PC-9 (cell line): ENCODE measurements at regions not wholly inside any gene's neighbourhood (a gene's known extent, or its start where the extent isn't known, plus 50 kb on each side); places are given as distances from the start of the nearest gene placed in this dataset.
"Not testable (repeated sequence)": the region's sequence is repeated elsewhere in the genome, so short reads cannot be mapped to it uniquely, and the experiment has no call there.

Experiments
- BruUV-seq: library from RNA; stranded (reverse); fragments of 400-500 nt; replicated peaks from 2 replicates; lab custom pipeline; 2021; lab: Mats Ljungman, UMichigan
- CTCF ChIA-PET: fragments of 300-600 bp; sonication (Branson Sonifier 250); formaldehyde crosslinking; loops from one replicate; lab custom pipeline; 2022; ENCODE audit warnings: antibody characterized with exemption; lab: Charles Lee
- POLR2A ChIA-PET: fragments of 300-600 bp; sonication (Branson Sonifier 250); formaldehyde crosslinking; loops from one replicate; lab custom pipeline; 2022; ENCODE audit warnings: antibody characterized with exemption; ENCODE audit not compliant: unreplicated experiment; lab: Charles Lee
- DNase-seq, 2 experiments: peaks; one replicate each; pipeline versions ENCODE4 v3.0.0 to v3.0.0-alpha.2; 2015 to 2022; ENCODE audit warnings: mixed read lengths in 1 of 2
- H2AFZ ChIP-seq: fragments of 200-600 bp; sonication (generic); 2 replicates; pipeline ENCODE4 v1.8.1; 2017; ENCODE audit warnings: antibody characterized with exemption
- H3F3A ChIP-seq: fragments of 200-600 bp; sonication (generic); 2 replicates; pipeline ENCODE4 v1.8.1; 2017; ENCODE audit warnings: antibody characterized with exemption, mild to moderate bottlenecking, low read depth; ENCODE audit not compliant: insufficient read depth
- H3K27ac ChIP-seq: fragments of 200-600 bp; sonication (generic); 2 replicates; pipeline ENCODE4 v1.6.1; 2016; ENCODE audit warnings: mixed run types
- H3K27me3 ChIP-seq: fragments of 200-600 bp; sonication (generic); 2 replicates; pipeline ENCODE4 v1.6.1; 2016; ENCODE audit warnings: low read depth, mixed run types; ENCODE audit not compliant: insufficient read depth
- H3K36me3 ChIP-seq: fragments of 200-600 bp; sonication (generic); 2 replicates; pipeline ENCODE4 v1.6.1; 2016; ENCODE audit warnings: low read depth, mixed run types
- H3K4me1 ChIP-seq: fragments of 200-600 bp; sonication (generic); replicated peaks from 2 replicates; pipeline ENCODE4 v1.6.1; 2016; ENCODE audit warnings: mixed run types; ENCODE audit not compliant: insufficient read depth
- H3K4me2 ChIP-seq: fragments of 200-600 bp; sonication (generic); 2 replicates; pipeline ENCODE4 v1.6.1; 2017; ENCODE audit warnings: mixed run types
- H3K4me3 ChIP-seq: fragments of 200-600 bp; sonication (generic); 2 replicates; pipeline ENCODE4 v1.6.1; 2016; ENCODE audit warnings: mixed run types
- H3K79me2 ChIP-seq: fragments of 200-600 bp; sonication (generic); 2 replicates; pipeline ENCODE4 v1.6.1; 2017; ENCODE audit warnings: low read depth, mixed run types
- H3K9me2 ChIP-seq: fragments of 200-600 bp; sonication (generic); 2 replicates; pipeline ENCODE4 v1.8.1; 2017; ENCODE audit warnings: mild to moderate bottlenecking; ENCODE audit not compliant: insufficient read depth
- H3K9me3 ChIP-seq: fragments of 200-600 bp; sonication (generic); 2 replicates; pipeline ENCODE4 v1.8.1; 2016; ENCODE audit warnings: low read depth; ENCODE audit not compliant: insufficient read depth
- H4K20me1 ChIP-seq: fragments of 200-600 bp; sonication (generic); 2 replicates; pipeline ENCODE4 v1.8.1; 2017; ENCODE audit not compliant: insufficient read depth
- EZH2 ChIP-seq: fragments of 200-600 bp; sonication (generic); IDR thresholded peaks from 2 replicates; pipeline ENCODE4 v1.8.0; 2017; ENCODE audit warnings: antibody characterized with exemption, low read depth
- intact Hi-C: fragments of 100-400 bp; cut with micrococcal nuclease; formaldehyde crosslinking; loops from one replicate; pipeline ENCODE4 v1.10.0; 2022; ENCODE audit not compliant: unreplicated experiment
- TF ChIP-seq, protein P1 (sequence below): fragments of 200-600 bp; sonication (generic); conservative IDR thresholded peaks from 2 replicates; pipeline ENCODE4 v1.6.1; 2017; ENCODE audit warnings: mixed run types, antibody characterized with exemption, mild to moderate bottlenecking, moderate library complexity

DNA sequence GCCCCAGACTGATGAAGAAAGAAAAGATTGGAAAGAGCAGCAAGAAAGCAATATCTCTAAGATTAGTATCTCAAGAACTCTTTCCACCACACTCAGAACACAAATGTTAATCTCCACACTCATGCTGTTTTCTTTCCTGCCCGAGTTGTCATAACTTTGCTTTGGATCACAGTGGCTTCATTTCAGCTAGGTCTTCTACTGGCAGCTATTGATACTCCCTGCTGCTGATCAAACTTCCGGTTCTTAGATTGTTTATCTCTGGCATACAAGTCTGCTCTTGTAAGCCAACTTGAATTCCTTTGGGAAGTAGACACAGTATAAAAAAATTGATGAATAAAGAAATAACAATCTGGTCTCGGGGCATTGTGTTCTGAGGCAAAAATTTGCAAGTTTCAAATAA is 77.7 kb upstream of the SPEF2 start:
- no peak for DNase-seq
- peaks cover 9% of the 10 kb centered on the region; the same call in 1 of the 2 replicates for H3K27me3 ChIP-seq
- H4K20me1 ChIP-seq, result no peaks in the 10 kb centered on the region
- BruUV-seq, result no TSS peak
- H3K79me2 ChIP-seq, result no peaks in the 10 kb centered on the region
- ChIA-PET CTCF (no interaction called here), POLR2A (interaction anchor here (0.7 kb wide), 1 partner anchor 280 kb away, joined by 4 read pairs; no protein-coding TSS in a partner anchor)
- no peak for TF ChIP-seq EZH2
- TF ChIP-seq, protein P1, sequence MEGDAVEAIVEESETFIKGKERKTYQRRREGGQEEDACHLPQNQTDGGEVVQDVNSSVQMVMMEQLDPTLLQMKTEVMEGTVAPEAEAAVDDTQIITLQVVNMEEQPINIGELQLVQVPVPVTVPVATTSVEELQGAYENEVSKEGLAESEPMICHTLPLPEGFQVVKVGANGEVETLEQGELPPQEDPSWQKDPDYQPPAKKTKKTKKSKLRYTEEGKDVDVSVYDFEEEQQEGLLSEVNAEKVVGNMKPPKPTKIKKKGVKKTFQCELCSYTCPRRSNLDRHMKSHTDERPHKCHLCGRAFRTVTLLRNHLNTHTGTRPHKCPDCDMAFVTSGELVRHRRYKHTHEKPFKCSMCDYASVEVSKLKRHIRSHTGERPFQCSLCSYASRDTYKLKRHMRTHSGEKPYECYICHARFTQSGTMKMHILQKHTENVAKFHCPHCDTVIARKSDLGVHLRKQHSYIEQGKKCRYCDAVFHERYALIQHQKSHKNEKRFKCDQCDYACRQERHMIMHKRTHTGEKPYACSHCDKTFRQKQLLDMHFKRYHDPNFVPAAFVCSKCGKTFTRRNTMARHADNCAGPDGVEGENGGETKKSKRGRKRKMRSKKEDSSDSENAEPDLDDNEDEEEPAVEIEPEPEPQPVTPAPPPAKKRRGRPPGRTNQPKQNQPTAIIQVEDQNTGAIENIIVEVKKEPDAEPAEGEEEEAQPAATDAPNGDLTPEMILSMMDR, result no peak
- no peaks in the 10 kb centered on the region for H3K4me1 ChIP-seq
- no peak overlapping the region for H2AFZ ChIP-seq
- intact Hi-C loops, result no loop called here
- H3K27ac ChIP-seq, result no peak overlapping the region
- H3K4me2 ChIP-seq, result no peak overlapping the region
- H3K9me2 ChIP-seq, result no peaks in the 10 kb centered on the region
- no peaks in the 10 kb centered on the region for H3K36me3 ChIP-seq
- no peaks in the 10 kb centered on the region; the same call in 1 of the 2 replicates for H3K9me3 ChIP-seq
- no peaks in the 10 kb centered on the region for H3F3A ChIP-seq
- H3K4me3 ChIP-seq, result no peak overlapping the region

GRCh38 chr5:35538198-35538931 is 79.3 kb upstream of the SPEF2 start:
- TF ChIP-seq, protein P1, result no peak
- TF ChIP-seq EZH2, result no peak
- Histone ChIP-seq H3K36me3 (no peaks in the 10 kb centered on the region), H3K79me2 (no peaks in the 10 kb centered on the region), H3K27me3 (peaks cover 25% of the 10 kb centered on the region), H4K20me1 (no peaks in the 10 kb centered on the region), H2AFZ (no peak overlapping the region), H3K4me1 (no peaks in the 10 kb centered on the region), H3K9me3 (no peaks in the 10 kb centered on the region; the same call in 1 of the 2 replicates), H3F3A (no peaks in the 10 kb centered on the region), H3K4me3 (no peak overlapping the region), H3K27ac (no peak overlapping the region), H3K4me2 (peak overlapping the region; percentile 29), H3K9me2 (no peaks in the 10 kb centered on the region)
- DNase-seq, result no peak
- POLR2A ChIA-PET, result no interaction called here
- intact Hi-C loops, result loop anchor here (10.0 kb wide), 1 partner anchor 386 kb away; no protein-coding TSS in a partner anchor
- CTCF ChIA-PET, result no interaction called here
- no TSS peak for BruUV-seq

DNA sequence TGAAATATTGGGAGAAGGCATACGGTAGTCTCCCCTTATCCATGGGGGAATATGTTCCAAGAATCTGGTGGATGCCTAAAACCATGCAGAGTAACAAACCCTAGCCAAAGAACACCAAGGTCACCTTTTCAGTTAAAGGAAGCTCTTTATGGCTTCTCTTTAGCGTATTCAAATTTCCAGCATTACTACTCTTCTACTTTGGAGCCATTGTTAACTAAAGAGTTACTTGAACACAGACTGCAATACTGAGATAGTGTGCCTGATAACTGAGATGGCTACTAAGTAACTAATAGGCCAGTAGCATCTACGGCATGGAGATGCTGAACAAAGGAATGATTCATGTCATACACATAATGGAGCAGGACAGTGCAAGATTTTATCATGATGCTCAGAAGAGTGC is 84.5 kb upstream of the SPEF2 start:
- no peak overlapping the region for H3K4me3 ChIP-seq
- no TSS peak for BruUV-seq
- CTCF ChIA-PET, result no interaction called here
- H3K27ac ChIP-seq, result no peak overlapping the region
- no peaks in the 10 kb centered on the region for H3K79me2 ChIP-seq
- H2AFZ ChIP-seq, result no peak overlapping the region
- POLR2A ChIA-PET, result no interaction called here
- no peaks in the 10 kb centered on the region for H3F3A ChIP-seq
- DNase-seq, result no peak
- H3K27me3 ChIP-seq, result peaks cover 56% of the 10 kb centered on the region
- no peaks in the 10 kb centered on the region for H3K9me3 ChIP-seq
- no peak overlapping the region for H3K4me2 ChIP-seq
- intact Hi-C loops, result loop anchor here (10.0 kb wide), 1 partner anchor 392 kb away; no protein-coding TSS in a partner anchor
- H3K9me2 ChIP-seq, result no peaks in the 10 kb centered on the region
- H4K20me1 ChIP-seq, result no peaks in the 10 kb centered on the region
- no peaks in the 10 kb centered on the region for H3K36me3 ChIP-seq
- TF ChIP-seq EZH2, result no peak
- TF ChIP-seq, protein P1, result no peak
- no peaks in the 10 kb centered on the region for H3K4me1 ChIP-seq

DNA sequence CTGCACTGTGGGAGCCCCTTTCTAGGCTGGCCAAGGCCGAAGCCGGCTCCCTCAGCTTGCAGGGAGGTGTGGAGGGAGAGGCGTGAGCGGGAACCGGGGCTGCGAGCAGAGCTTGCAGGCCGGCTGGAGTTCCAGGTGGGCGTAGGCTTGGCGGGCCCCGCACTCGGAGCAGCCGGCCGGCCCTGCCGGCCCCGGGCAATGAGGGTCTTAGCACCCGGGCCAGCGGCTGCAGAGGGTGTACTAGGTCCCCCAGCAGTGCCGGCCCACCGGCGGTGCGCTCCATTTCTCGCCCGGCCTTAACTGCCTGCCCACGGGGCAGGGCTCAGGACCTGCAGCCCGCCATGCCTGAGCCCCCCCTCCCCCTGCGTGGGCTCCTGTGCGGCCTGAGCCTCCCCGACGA is 86.1 kb upstream of the SPEF2 start:
- DNase-seq, POLR2A ChIA-PET, H4K20me1 ChIP-seq, BruUV-seq, H3K9me3 ChIP-seq, CTCF ChIA-PET, H3K4me1 ChIP-seq, H3K4me2 ChIP-seq, H3K4me3 ChIP-seq, H3K36me3 ChIP-seq, H3K79me2 ChIP-seq, H3F3A ChIP-seq, H3K9me2 ChIP-seq, H2AFZ ChIP-seq, H3K27ac ChIP-seq: not testable (repeated sequence)
- H3K27me3 ChIP-seq, result peaks cover 59% of the 10 kb centered on the region
- intact Hi-C loops, result loop anchor here (10.0 kb wide), 1 partner anchor 393 kb away; no protein-coding TSS in a partner anchor
